ENCODE measurements at regions not wholly inside any gene's neighbourhood (a gene's known extent, or its start where the extent isn't known, plus 50 kb on each side); places are given as distances from the start of the nearest gene placed in this dataset.

- TF ChIP-seq POLR2A (IDR thresholded peaks at IDR 0.05): no peak
- TF ChIP-seq CTCF (IDR thresholded peaks at IDR 0.05): no peak
Observed at GRCh38 chr6:159627939-159628338, 65.1 kb downstream of the SOD2 start.

Data from tibial nerve (tissue), 3 donors.